Neural crest cell (in vitro differentiated cells): ENCODE measurements at regions not wholly inside any gene's neighbourhood (a gene's known extent, or its start where the extent isn't known, plus 50 kb on each side); places are given as distances from the start of the nearest gene placed in this dataset.
"Not testable (repeated sequence)": the region's sequence is repeated elsewhere in the genome, so short reads cannot be mapped to it uniquely, and the experiment has no call there.

ENCODE experiments used
- DNase-seq: peaks from one replicate; pipeline ENCODE4 v3.0.0; 2021; ENCODE audit warnings: low read depth, mixed read lengths, low spot score
- H3K27ac Mint-ChIP-seq: one replicate; pipeline ENCODE4 v1.8.0; 2021; ENCODE audit warnings: mild to moderate bottlenecking, mixed read lengths; ENCODE audit not compliant: unreplicated experiment
- H3K27me3 Mint-ChIP-seq: 2 replicates; pipeline ENCODE4 v1.8.0; 2021; ENCODE audit warnings: low read depth, mild to moderate bottlenecking, mixed read lengths
- H3K36me3 Mint-ChIP-seq: 2 replicates; pipeline ENCODE4 v1.8.0; 2021; ENCODE audit warnings: low read depth, mild to moderate bottlenecking, mixed read lengths
- H3K4me1 Mint-ChIP-seq: 2 replicates; pipeline ENCODE4 v1.8.0; 2021; ENCODE audit warnings: mixed read lengths
- H3K4me3 Mint-ChIP-seq: one replicate; pipeline ENCODE4 v1.8.0; 2021; ENCODE audit warnings: mild to moderate bottlenecking, mixed read lengths
- H3K9me3 Mint-ChIP-seq: 2 replicates; pipeline ENCODE4 v1.8.0; 2021; ENCODE audit warnings: mixed read lengths
- TF ChIP-seq, protein P1 (sequence below): fragments of 200-600 bp; sonication (generic); conservative IDR thresholded peaks from 2 replicates; pipeline ENCODE4 v1.5.0; 2021; ENCODE audit warnings: antibody characterized with exemption, mild to moderate bottlenecking

DNA sequence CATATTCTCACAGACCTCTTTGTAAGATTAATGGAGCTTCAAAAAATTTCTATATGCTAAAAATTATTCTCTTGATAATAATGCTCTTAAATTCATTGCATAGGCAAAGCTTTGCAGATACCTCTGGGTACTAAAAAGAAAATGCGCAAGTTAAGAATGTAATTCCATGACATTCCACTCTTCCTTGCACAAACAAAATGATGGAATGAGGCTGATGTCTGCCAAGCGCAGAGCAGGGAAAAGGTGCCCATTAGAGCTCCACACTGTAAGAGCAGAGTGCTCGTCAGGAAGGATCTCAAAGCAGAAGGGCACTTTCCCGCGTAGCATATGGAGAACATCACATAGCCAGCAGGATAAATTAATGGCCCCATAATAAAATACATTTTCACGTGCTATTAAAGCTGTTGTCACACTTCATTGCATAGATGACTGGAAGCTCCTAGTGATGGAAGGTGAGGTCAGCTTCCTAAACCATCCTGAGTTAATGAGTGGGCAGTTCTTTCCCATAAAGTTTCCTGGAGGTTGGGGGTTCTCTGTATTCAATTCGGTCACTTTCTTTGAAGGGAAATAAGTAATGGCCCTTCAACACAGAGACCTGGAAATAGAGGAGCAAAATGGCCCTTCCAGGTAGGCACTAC is 1058.9 kb downstream of the GALC start:
- Mint-ChIP-seq H3K27me3 (no peaks in the 10 kb centered on the region), H3K4me1 (peaks cover 8% of the 10 kb centered on the region), H3K4me3 (no peak overlapping the region), H3K27ac (no peak overlapping the region), H3K36me3 (no peaks in the 10 kb centered on the region), H3K9me3 (no peaks in the 10 kb centered on the region)
- TF ChIP-seq, protein P1, sequence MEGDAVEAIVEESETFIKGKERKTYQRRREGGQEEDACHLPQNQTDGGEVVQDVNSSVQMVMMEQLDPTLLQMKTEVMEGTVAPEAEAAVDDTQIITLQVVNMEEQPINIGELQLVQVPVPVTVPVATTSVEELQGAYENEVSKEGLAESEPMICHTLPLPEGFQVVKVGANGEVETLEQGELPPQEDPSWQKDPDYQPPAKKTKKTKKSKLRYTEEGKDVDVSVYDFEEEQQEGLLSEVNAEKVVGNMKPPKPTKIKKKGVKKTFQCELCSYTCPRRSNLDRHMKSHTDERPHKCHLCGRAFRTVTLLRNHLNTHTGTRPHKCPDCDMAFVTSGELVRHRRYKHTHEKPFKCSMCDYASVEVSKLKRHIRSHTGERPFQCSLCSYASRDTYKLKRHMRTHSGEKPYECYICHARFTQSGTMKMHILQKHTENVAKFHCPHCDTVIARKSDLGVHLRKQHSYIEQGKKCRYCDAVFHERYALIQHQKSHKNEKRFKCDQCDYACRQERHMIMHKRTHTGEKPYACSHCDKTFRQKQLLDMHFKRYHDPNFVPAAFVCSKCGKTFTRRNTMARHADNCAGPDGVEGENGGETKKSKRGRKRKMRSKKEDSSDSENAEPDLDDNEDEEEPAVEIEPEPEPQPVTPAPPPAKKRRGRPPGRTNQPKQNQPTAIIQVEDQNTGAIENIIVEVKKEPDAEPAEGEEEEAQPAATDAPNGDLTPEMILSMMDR: no peak
- no peak for DNase-seq

DNA sequence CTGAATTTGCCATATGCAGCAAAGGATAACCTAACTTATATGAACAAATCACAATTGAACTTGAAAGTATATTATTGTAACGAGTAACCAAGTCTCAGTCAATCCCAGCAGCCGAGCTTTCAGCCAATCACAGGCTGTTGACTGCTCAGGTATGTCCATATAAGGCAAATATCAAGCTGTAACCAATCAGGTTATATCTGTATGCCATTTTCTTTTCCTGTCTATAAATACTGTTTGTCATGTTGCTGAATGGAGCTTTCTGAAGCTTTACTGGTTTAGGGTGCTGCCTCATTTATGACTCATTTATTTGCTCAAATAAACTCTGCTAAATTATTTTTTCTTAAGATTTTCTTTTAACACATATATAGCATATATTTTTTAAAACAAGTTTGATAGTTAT is 1059.5 kb downstream of the GALC start:
- TF ChIP-seq, protein P1: no peak
- H3K9me3 Mint-ChIP-seq: no peaks in the 10 kb centered on the region
- H3K36me3 Mint-ChIP-seq: no peaks in the 10 kb centered on the region
- H3K4me3 Mint-ChIP-seq: no peak overlapping the region
- no peaks in the 10 kb centered on the region for H3K27me3 Mint-ChIP-seq
- no peak overlapping the region for H3K27ac Mint-ChIP-seq
- no peak for DNase-seq
- peaks cover 8% of the 10 kb centered on the region for H3K4me1 Mint-ChIP-seq

DNA sequence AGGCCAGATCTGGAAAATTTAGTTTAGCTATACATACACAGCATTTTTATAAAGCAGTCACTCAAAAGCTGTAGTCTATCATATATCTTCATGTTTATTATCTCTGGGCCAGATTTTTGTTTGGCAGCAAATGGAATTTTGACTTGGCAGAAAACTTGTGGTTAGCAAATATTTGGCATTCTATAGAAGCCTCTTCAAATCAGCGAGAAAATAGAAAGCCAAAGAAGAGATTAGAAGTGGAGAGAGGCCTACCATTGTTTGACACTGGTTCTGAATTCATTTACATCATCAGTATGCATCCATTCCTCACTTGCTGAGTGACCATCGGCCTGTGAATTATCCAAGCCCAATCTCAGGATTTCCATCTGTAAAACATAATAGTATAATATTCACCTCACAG is 1077.6 kb downstream of the GALC start:
- H3K36me3 Mint-ChIP-seq: no peaks in the 10 kb centered on the region
- TF ChIP-seq, protein P1: no peak
- H3K9me3 Mint-ChIP-seq: no peaks in the 10 kb centered on the region
- no peaks in the 10 kb centered on the region for H3K4me1 Mint-ChIP-seq
- H3K4me3 Mint-ChIP-seq: no peak overlapping the region
- H3K27me3 Mint-ChIP-seq: no peaks in the 10 kb centered on the region
- DNase-seq: no peak
- no peak overlapping the region for H3K27ac Mint-ChIP-seq

DNA sequence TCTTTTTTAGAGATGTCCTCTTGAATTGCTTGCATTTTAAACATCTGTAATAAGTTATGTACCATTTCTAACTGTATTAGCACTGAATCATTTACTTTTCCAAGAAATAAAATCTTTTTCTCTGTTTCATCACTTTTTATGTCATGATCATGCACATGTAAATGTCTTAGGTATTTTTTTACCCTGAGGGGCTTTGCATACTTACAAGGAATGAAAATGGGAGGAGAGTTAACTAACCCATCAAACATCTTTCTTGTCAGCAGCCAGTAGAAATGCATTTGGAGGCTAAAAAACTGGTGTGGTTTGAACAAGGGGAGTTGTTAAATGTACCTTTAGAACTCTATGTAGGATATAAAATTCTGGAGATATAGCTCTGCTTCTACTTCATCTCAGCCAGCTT is 1080.3 kb downstream of the GALC start:
- H3K4me3 Mint-ChIP-seq: no peak overlapping the region
- H3K27ac Mint-ChIP-seq: no peak overlapping the region
- TF ChIP-seq, protein P1: no peak
- H3K27me3 Mint-ChIP-seq: no peaks in the 10 kb centered on the region
- H3K9me3 Mint-ChIP-seq: no peaks in the 10 kb centered on the region
- H3K4me1 Mint-ChIP-seq: no peaks in the 10 kb centered on the region
- DNase-seq: no peak
- no peaks in the 10 kb centered on the region for H3K36me3 Mint-ChIP-seq

DNA sequence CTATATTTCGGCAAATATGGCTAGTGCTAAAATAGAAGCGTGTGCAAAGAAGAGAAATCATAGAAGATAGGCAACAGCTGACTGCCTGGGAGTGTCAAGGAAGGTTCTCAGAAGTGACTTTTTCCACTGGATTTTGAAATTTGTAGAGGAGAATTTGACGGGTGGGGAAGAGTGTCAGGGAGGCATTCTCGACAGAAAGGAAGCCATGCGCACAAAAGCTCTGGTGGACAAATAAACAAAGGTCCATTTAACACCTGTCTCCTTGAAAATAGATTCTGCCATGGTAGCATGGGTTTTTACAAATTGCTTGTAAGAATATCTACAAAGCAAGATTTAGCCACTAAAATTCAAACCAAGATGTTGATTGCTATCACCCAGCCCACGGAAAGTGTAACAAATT is 1081.5 kb downstream of the GALC start:
- no peaks in the 10 kb centered on the region for H3K36me3 Mint-ChIP-seq
- H3K4me1 Mint-ChIP-seq: no peaks in the 10 kb centered on the region
- H3K4me3 Mint-ChIP-seq: no peak overlapping the region
- DNase-seq: no peak
- TF ChIP-seq, protein P1: no peak
- no peak overlapping the region for H3K27ac Mint-ChIP-seq
- no peaks in the 10 kb centered on the region for H3K27me3 Mint-ChIP-seq
- no peaks in the 10 kb centered on the region for H3K9me3 Mint-ChIP-seq

DNA sequence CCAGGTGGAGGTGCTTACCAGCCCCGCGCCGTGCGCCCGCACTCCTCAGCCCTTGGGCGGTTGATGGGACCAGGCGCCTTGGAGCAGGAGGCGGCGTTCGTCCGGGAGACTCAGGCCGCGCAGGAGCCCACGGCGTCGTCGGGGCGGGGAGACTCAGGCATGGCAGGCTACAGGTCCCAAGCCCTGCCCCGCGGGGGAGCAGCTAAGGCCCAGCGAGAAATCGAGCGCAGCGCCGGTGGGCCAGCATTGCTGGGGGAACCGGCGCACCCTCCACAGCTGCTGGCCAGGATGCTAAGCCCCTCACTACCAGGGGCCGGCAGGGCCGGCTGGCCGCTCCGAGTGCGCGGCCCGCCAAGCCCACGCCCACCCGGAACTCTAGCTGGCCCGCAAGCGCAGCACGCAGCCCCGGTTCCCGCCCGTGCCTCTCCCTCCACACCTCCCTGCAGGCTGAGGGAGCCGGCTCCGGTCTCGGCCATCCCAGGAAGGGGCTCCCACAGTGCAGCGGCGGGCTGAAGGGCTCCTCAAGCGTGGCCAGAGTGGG is 1087.5 kb downstream of the GALC start:
- H3K4me3 Mint-ChIP-seq, H3K27ac Mint-ChIP-seq, H3K9me3 Mint-ChIP-seq, H3K36me3 Mint-ChIP-seq, H3K4me1 Mint-ChIP-seq, DNase-seq, H3K27me3 Mint-ChIP-seq: not testable (repeated sequence)
